GM13977 (cell line): ENCODE measurements at regions not wholly inside any gene's neighbourhood (a gene's known extent, or its start where the extent isn't known, plus 50 kb on each side); places are given as distances from the start of the nearest gene placed in this dataset.

Source experiments
- DNase-seq: peaks from one replicate; pipeline ENCODE4 v3.0.0; 2012; ENCODE audit warnings: low spot score
- in situ Hi-C: fragments of 300-500 bp; cut with MboI; formaldehyde crosslinking; loops from one replicate; pipeline ENCODE4 v1.12.0; 2022; ENCODE audit warnings: low sequenced_read_pairs, low pct_unique_long_range_greater_than_20kb, mixed read lengths, inconsistent platforms; ENCODE audit not compliant: unreplicated experiment
- TF ChIP-seq, protein P1 (sequence below): IDR thresholded peaks from 2 replicates; pipeline ENCODE4 v1.5.1; 2012; ENCODE audit warnings: mild to moderate bottlenecking, control low read depth; ENCODE audit not compliant: insufficient read depth; ENCODE audit errors: extremely low read depth, missing control alignments

- no peak for DNase-seq
- in situ Hi-C loops: no loop called here
- TF ChIP-seq, protein P1, sequence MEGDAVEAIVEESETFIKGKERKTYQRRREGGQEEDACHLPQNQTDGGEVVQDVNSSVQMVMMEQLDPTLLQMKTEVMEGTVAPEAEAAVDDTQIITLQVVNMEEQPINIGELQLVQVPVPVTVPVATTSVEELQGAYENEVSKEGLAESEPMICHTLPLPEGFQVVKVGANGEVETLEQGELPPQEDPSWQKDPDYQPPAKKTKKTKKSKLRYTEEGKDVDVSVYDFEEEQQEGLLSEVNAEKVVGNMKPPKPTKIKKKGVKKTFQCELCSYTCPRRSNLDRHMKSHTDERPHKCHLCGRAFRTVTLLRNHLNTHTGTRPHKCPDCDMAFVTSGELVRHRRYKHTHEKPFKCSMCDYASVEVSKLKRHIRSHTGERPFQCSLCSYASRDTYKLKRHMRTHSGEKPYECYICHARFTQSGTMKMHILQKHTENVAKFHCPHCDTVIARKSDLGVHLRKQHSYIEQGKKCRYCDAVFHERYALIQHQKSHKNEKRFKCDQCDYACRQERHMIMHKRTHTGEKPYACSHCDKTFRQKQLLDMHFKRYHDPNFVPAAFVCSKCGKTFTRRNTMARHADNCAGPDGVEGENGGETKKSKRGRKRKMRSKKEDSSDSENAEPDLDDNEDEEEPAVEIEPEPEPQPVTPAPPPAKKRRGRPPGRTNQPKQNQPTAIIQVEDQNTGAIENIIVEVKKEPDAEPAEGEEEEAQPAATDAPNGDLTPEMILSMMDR: no peak
Measured at GRCh38 chr4:181661090-181661489, 582.1 kb upstream of the TENM3 start.

GRCh38 chr4:181661923-181662322 is 581.3 kb upstream of the TENM3 start:
- TF ChIP-seq, protein P1: no peak
- no peak for DNase-seq
- in situ Hi-C loops: no loop called here

DNA sequence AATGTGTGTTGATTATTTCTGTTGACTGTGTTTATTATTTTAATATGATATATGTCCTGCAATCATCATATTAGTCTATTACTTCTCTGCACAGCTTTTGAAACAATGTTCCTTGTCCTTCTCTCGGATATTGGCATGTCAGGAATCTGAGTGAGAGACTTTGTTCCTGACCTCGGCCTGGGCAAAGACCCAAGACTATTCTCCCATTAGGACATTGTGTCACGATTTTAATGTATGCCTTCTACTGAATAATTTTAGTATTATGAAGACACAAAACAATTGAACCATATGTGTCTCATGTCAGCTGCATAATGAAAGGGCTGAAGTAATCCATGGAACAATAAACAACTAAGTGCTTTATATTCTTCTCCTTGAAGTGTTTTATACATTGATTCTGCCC is 580.8 kb upstream of the TENM3 start:
- TF ChIP-seq, protein P1: no peak
- in situ Hi-C loops: no loop called here
- DNase-seq: no peak

DNA sequence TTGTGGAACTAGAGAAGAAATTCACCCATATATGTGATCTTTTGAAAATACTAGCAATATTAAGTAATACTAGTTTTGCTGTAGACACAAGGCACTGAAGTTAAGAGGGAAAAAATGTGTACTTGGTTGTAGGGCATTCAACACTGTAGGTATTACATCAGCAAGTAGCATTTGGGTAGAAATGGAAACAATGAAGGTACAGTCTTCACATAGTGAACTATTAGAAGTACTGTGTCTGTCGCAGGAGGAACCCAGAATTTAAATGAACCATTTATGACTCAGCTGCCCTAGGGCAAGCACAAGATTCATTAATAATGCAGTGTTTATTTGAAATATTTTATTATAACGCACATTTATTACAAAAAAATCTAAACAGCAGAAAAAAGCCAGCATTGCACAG is 572.7 kb upstream of the TENM3 start:
- in situ Hi-C loops: no loop called here
- DNase-seq: no peak
- TF ChIP-seq, protein P1: no peak

GRCh38 chr4:181671672-181672071 is 571.5 kb upstream of the TENM3 start:
- in situ Hi-C loops: no loop called here
- no peak for DNase-seq
- TF ChIP-seq, protein P1: no peak

DNA sequence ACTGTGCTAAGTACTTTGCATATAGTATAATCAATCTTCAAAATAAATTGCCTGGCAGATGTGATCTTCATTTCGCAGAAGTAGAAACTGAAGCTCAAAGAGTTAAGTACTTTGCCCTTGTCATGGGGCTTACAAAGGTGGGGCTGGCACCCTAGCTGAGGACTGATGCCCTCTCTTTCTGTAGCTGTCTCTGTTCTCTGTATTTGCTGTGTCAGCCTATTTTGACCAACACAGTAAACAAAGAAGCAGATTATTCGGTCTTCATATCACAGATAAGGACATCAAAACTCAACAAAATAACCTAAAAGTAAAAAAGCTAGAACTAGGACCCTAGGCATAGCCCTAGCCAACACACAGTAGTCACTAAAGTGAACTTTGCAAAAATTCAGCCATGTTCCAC is 570.5 kb upstream of the TENM3 start:
- TF ChIP-seq, protein P1: no peak
- in situ Hi-C loops: no loop called here
- no peak for DNase-seq

GRCh38 chr4:181674315-181674875 is 568.8 kb upstream of the TENM3 start:
- TF ChIP-seq, protein P1: no peak
- DNase-seq: no peak
- in situ Hi-C loops: no loop called here
